ENCODE measurements at regions not wholly inside any gene's neighbourhood (a gene's known extent, or its start where the extent isn't known, plus 50 kb on each side); places are given as distances from the start of the nearest gene placed in this dataset.
"Not testable (repeated sequence)": the region's sequence is repeated elsewhere in the genome, so short reads cannot be mapped to it uniquely, and the experiment has no call there.

DNA sequence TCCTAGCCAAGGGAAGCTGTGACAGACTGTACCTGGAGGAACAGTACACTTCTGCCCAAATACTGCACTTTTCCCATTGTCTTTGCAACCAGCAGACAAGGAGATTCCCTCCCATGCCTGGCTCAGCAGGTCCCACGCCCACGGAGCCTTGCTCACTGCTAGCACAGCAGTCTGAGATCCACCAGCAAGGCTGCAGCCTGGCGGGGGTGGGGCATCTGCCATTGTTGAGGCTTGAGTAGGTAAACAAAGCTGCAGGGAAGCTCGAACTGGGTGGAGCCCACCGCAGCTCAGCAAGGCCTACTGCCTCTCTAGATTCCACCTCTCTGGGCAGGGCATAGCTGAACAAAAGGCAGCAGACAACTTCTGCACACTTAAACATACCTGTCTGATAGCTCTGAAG is 268.9 kb downstream of the OSR1 start:
- not testable (repeated sequence) for DNase-seq

DNA sequence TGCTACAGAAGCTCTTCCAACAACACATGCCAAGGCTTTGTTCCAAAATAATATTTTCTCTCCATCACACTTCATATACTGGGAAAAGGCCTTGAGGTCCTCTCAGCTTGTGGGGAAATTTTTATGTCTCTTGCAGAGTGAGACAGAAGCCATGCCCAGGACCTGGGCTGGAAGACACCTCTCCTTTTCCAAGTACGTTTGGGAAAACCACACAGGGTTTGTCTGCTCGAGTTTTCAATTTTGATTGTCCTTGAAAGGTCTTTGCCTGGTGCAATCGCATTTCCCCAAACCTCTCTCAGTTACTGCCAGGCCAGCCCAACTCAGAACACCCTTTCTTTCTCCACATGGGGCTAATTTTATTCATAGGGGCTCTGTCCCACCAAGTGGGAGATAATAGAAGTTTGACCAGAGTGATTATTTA is 272.2 kb downstream of the OSR1 start:
- DNase-seq = no peak

DNA sequence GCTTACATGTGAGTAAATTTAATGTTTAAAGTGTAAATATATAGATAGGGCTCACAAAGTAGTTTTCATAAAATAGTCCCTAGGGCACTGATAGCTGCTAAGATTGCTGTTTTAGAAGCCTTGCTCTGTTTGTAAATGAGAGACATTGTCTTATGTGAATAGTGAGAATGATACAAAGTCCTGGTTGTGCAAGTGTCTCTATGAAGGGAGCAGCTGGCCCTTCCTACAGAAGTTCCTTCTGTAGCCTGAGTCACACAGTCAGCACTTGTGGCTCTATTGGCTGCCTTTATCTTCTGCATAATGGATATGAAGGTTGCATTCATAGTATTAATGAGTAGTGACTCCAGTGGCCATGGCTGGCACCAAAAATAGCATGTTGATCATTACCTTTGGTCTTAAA is 279.7 kb downstream of the OSR1 start:
- DNase-seq = no peak

DNA sequence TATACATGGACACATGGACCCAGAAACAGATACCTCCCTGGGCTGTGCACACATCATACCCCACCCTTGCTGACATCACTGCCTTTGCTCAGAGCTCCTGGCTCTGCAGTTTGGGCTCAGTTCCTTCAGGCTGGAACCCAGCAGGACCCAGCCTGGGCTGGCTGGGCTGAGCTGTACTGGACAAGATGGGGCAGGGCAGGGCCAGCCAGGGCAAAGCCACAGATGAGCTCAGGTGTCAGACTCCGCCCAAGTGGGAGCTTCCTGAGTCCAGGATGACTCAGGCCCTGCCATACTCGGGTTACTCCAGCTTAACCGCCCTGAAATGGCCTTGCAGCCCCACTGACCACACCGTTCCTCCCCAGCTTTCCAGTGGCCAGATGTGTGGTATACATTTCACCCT is 284.9 kb downstream of the OSR1 start:
- DNase-seq = no peak

DNA sequence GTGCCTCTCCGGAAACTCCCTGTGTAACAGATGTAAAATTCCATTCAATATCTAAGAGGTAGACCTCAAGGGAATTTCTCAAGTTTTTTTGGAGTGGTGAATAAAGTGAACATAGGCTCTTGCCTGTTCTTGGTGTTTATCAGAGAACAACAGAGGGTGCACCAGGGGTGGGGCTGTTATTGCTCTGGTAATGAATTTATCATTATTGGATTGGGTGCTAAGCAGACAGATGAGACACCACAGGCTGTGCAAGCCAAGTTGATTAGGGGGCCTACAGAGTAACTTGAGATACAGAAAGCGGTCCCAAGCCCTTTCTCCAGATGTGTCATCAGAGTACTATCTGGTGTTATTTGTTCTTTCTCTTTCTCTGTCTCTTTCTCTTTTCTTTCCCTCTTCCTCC is 286.3 kb downstream of the OSR1 start:
- no peak for DNase-seq

DNA sequence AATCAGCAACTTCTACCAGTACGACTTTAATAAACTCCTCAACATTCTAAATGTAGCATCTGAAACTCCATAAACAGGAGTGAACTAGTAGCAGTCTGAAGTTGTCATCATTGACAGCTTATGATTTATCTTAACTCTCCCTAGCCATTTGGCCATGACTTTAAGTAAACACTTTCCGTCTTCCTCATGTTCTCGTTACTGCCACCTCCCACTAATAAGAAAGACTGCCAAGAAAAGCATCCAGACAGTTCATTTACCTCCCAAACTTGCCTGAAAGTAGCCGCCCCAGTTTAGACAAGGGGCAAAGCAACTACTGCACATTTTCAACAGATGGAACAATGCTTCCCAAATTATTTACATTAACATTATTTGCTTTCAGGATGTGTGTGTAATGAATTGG is 287.5 kb downstream of the OSR1 start:
- DNase-seq = no peak

DNA sequence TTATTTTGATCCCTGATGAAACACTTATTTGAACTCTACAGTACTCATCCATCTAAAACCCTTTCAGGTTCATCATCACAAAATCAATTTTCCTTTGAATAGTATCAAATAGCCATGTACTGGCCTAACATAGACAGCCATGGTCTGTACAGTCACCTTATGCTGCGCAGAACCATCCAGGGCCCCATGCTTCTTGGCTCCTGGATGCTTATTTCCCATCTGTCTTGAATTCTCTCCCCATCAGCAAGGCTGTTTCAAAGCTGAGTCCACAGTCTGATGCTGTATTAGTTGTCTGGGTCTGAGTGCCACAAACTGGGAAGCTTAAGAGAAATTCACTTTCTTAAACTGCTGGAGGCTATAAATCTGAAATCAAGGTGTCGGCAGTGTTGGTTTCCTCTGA is 290.2 kb downstream of the OSR1 start:
- DNase-seq = no peak

DNA sequence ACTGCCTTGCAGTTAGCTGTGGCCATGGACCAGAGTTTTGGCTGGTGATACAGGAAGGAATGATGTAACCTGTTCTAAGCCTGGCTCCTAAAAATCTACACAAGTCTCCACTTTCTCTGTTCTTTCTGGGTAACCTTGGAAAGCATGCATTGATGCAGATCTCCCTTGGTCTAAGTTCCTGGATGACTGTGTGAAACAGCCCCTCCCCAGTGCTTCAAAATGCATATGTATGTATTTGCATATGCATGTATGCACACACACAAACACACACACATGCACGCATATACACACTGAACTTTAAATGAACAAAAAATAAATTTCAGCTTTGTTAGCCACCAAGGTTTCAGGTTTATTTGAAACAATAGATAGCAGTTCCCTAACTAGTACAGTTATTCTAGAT is 296.1 kb downstream of the OSR1 start:
- no peak for DNase-seq

DNA sequence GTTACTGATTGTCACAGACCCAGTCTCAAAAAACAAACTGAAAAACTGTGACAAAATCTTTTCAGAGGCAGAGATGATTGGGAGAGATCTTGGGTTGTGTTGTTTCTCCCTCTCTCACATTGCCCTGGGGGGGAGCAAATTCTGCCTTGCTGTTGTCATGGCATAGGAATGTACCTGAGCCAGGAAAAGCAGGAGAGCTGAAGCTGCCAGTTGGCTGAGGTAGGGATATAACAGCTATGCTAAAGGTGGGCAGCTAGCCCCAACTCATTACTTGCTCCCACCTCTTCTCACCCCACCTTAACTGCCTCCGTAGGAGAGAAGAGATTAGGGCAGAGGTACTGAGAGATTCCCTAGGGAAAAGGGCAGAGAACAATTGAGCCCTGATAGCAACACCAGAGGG is 299.3 kb downstream of the OSR1 start:
- DNase-seq = no peak

DNA sequence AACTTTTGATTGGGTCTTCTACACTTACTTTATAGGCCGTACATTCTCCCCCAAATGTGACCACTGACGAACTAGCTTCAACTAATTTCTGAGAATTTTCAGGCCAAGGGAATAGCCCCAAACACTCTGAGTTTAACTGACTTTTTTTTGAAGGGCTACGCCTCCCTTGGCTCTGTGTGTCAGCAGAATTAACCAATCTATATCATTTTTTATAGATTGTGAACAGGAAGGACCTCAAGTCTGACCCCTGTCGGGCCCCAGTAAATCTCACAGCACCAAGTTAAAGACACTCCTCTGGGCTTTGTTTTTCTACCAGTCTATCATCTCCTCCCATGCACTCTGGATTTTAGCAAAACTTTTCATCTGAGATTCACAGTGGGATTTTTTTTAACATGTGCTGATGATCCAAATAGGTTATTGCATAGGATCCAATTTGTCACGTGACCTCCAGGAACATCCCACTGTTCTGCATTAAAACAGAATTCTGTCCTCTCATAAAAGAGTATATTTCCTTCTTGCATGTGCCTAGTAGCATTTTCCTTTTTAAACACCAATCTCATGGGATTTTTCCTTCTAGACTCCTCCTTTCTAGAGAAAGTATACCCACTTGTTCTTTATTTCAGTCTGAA is 307.1 kb downstream of the OSR1 start:
- DNase-seq = no peak

DNA sequence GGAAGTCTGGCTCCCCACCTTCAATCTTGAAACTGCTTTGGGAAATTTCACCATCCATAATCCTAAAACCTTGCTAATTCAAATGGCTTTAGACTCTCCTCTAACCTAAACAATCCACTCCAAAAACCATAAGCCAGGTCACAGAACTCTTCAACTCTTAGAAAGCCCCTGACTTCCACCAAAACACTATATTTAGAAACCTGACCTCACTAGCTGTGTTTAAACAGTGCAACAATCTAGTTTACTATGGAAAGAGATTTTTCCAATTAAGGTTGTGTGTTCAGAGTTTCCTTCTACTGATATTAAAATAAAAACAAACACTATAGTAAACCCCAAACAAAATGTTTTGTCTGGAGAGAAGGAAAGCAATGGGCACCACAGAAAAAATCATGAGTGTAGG is 308.1 kb downstream of the OSR1 start:
- no peak for DNase-seq

DNA sequence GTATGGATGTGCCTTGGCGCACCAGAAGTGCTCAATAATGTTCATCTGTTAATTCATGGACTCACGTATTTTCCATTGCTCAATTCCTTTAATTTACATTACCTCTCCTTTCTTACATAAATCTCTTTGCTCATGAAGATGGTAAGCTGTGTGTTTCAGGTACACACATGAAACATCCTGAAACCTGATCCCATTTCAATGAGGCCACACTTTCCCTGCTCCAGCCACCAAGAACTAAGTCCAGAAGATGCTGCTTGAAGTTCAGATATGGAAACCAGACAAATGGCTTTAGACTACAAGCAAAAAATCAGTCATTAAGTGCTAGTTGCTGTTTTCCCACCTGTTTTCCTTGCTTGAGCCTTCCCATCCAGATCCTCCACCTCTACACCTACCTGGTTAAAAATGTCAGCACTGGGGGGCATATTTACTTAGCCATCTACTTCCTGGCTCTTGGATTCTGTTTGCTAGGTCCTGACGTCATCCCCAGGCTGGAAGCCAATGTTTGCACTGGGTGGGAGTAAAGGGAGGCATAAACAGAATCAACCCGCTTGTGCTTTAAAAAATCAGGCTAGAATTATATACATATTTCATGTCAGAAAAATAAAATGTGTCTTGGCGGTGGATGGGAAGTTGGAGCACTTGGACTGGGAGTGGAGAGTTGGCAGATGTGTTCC is 309.7 kb downstream of the OSR1 start:
- DNase-seq = no peak

DNA sequence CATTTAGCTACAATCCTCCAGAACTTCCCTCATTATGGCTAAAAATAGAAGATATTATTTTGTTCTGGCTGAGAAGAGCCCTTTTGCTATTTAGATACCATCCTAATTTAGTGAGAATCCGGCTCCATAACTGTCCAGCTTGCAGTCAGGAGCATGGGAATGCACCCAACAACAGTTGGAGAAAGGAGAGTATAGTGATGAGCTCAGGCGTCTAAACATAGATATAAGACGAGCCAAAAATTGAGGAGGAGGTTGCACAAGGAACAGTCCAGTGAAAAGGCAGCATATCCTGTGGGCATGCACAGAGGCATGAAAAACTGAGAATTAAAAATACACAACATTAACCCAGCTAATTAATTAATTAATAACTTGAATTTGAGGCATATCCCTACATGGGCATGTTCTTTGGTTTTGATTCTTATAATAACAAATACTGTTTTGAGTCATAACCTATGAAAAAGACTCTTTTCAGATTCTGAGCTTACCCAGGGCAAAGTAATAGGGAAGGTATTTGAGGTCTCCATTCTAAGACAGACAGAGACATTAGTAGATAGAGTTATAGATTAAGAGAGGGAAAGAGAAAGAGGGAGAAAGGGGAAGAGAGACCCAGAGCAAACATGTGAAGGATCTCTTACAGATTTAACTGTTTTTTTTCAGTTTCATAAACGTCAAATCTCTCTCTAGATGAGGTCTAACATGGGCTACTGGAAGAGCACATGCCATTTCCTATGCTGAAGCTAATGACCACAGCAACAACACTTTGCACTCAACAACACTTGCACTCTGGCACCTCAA is 311.2 kb downstream of the OSR1 start:
- DNase-seq = no peak

DNA sequence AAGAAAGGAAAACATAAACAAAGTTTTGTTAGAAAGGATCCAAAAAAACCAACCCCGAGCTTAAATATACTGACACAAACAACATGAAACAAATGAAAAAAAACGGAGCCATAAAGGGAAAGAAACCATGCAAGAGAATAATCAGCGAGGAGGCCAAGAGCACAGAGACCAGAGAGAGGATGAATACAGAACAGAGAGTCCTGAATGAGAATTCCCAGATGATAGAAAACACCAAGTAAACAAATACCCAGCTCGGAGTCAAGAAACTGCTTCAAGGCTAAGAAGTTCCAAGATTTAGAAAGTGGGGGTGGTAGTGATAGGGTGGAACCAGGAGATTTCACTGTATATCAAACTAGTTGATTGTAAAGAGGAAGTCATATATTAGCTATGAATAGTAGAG is 313.3 kb downstream of the OSR1 start:
- no peak for DNase-seq

DNA sequence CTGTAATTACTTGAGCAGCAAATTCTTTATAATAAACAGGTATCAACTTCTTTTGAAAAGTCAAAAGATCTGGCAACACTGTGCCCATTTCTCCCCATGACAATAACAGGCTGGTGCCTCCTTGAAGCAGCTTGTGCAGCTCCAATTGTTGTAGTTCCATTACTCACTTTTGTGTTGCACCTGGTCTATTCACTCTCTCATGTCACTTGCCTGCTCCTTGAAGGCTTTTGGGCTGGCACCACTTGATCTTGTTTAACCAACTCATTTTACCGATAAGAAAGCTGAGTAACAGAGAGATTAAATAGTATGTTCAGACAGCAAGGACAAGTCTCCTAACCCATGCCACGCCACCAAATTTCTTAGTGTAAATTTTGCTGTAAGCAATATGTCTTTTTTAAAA is 314.5 kb downstream of the OSR1 start:
- DNase-seq = no peak

DNA sequence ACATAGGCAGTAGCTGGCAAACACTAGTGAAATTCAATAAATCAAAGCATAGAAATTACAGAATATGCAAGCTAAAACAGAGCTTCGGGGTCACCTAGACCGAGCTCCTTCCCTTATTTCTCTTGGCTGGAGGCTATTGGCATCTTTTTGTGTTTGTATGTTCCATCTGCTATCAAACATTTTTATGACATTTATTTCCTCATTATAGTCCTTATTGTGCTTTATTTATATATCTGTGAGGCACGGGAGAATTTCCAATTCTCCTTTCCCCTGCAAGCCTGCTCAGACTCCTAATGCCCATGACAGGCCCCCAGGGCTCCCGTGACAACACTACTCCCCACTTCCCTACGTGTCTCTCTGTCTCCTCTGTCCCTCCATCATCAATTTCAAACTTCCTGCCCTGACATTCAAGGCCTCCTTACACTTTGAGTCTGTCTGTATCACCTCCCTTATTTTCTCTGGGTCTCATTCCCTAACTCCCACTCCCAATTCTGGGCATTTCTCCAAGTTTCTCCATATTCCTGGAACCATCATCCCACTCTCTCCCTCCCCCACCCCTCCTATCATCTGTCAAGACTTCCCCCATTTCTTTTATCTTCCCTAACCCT is 316.9 kb downstream of the OSR1 start:
- DNase-seq = no peak

DNA sequence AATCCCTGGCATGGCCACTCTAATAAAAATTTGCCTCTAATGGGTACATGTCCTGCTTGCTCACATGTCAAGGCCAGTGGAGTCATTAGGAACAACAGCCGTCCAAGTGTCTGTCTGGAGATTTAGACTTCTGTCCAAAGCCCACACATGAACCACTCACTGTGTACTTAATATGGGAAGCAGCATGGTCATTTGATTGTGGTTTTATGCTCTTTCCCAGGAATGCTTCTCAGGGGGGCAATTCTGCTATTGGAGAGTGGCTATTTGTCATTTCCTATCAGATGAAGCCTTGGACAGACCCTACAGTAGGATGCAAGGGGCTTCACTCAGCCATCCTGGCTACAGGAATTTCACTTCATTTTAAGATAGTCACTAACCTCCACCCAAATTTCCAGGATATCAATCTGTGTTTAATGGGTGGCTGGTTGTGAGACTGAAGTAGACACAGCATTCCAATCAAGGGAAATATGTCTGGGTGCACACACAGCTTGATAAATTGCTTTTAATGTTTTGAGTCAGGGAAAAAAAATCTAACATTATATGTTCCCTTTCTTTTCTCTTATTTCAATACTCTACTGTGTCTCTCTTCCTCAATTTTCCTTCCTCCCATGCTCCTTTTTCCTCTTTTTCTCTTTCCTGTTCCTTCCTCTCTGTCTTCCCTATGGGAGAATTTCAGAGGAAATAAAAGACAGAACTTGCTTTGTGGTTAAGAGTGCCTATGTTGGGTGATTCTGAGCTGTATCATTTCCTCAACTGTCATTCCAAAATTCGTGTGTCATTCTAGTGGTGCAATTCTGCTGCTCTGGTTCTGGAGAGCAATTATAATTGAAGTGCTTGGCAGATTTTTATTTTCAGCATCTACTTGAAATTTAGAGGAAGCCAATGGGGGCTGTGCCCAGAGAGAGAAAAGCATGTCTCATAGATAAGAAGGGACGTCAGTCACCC is 320.1 kb downstream of the OSR1 start:
- peak in 1 of 2 donors; percentile 7 for DNase-seq

DNA sequence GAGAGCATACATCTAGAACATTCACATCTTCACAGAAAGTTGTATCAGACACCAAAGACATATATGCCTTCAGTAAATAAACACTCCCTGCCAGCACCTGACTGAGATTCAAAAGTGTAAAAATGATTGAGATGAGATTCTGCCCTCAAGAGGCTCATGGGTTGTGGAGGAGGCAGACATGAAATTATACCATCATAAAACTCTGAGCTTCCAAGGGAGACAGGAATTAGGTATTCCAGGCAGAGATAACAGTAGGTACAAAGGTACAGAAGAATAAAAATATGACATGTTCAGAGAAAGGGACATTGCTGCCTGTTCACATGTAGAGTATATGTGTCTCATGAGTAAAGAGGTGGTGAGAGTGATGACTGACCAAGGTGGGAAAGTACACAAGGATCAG is 322.3 kb downstream of the OSR1 start:
- DNase-seq = no peak

DNA sequence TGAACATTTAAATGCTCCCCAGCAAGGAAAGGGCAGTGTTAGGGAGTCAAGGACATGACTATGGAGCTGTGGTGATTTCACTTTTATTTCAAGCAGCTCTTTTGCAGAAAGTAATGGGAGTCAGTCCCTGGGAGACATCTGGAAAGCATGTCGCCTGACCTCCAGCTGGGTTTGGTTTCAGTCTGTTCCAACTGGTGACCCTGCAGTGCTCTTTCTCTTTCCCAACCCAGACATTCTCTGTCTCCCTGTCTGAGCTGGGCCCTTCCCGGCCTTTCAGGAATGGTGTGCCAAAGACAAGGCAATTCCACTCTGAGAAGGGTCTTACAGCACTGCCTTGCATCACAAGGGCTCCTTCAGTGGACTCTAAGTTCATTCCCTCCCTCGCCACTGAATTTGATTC is 323.2 kb downstream of the OSR1 start:
- no peak for DNase-seq

DNA sequence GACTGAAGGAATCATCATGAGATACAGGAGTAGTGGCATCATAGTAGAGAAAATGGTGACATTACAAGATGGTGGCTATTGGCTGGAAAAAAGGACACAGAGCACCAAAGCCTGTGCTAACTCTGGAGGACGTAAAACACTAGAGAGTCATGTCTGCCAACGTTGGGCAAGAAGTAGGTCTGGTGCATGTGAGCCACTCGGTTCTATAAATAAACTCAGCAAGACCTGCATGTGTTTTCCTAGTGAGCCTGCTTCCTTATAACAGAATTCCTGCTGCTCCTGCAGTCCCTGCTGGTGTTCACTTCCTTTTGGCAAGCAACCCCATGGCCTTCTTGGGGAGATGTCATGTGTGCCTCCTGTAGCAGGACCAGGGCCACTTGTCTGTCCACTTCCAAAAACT is 325.2 kb downstream of the OSR1 start:
- DNase-seq = no peak

DNA sequence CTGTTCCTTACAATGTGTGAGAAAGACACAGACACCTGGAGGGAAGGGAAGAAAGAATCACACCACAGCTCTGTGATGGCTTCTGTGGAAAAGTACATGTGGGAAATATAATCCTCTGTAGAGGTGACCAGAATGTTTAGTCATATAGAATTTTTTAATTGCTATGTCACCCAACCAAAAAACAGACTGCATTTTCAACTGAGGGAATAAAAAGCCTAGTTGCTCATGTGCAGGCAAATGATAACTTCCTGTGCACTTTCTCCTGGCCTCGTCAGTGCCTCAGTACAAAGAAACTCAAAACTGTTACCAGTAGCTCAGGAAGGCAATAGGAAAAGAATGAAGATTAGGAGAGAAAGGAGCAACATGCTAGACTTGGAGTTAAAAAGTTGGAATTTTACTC is 326.8 kb downstream of the OSR1 start:
- DNase-seq = no peak

DNA sequence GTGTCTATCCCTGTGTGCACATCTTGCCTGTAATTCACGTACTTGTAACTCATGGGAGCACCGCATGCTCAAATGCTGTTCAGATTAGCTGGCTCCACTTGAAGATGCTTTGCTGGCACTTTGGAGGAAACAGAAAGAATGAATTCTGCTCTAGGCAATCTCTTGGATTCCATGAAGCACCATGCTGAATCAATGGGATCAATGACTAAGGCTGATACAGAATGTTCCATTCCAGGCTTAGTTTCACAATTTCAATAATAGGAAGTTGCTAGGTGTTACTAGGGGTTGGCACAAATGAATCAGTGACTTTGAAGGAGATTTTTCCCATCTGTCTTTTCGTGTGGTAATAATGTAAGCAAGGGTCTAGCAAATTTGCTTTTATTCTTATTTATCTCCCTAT is 328.8 kb downstream of the OSR1 start:
- DNase-seq = no peak

Data from inflammatory macrophage treated with lipopolysaccharide for 1 hour (primary cell).